Anterior cingulate cortex (tissue), 58 donors: ENCODE measurements at regions not wholly inside any gene's neighbourhood (a gene's known extent, or its start where the extent isn't known, plus 50 kb on each side); places are given as distances from the start of the nearest gene placed in this dataset.

Experiments used
- DNase-seq, 58 donors: peaks; one replicate each; lab custom pipeline; 2025; lab: John Stamatoyannopoulos, UW

- DNase-seq: no peak
These were observed 49.8 kb upstream of the OLIG2 start for GRCh38 chr21:32975811-32976431.
